GM21737 (cell line): ENCODE measurements at regions not wholly inside any gene's neighbourhood (a gene's known extent, or its start where the extent isn't known, plus 50 kb on each side); places are given as distances from the start of the nearest gene placed in this dataset.
A peak's percentile ranks its signal among the peaks of the same experiment; 100 is the strongest.

Experiments used
- ATAC-seq: cut with Tn5 transposase; IDR thresholded peaks from one replicate; pipeline ENCODE4 v1.9.1; 2021; ENCODE audit warnings: mild to moderate bottlenecking, moderate library complexity; ENCODE audit not compliant: unreplicated experiment

DNA sequence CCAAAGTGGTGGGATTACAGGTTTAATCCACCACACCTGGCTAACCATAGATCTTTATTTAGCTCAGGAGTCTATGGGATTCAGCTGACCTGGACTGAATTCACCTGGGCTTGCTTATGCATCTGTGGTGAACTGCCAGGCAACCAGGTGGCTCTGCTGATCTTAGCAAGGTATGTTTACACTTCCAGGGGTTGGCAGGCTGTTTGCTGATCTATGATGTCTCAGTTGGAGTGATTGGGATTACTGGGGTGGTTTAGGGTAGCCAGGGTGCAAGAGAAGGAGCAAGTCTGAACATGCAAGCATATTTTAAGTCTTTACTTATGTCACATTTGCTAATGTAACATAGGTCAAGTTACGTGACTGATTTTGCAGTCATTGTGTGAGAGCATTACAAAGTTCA, 63.6 kb upstream of the JAK2 start:
- no peak for ATAC-seq

DNA sequence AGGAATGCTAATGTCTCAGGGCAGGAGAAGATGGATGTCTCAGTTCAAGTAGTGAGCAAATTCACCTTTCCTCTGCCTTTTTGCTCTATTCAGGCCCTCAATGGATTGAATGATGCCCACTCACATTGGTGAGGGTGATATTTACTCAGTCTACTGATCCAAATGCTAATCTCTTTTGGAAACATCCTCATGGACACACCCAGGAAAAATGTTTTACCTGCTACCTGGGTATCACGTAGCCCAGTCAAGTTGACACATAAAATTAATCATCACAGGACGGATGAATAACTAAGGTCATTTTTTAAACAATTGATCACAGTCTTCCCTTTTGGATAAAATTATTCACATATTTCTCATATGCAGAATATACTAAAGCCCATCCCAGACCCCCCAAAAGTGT, 63.0 kb upstream of the JAK2 start:
- no peak for ATAC-seq

GRCh38 chr9:4922730-4923129, 62.3 kb upstream of the JAK2 start:
- no peak for ATAC-seq

DNA sequence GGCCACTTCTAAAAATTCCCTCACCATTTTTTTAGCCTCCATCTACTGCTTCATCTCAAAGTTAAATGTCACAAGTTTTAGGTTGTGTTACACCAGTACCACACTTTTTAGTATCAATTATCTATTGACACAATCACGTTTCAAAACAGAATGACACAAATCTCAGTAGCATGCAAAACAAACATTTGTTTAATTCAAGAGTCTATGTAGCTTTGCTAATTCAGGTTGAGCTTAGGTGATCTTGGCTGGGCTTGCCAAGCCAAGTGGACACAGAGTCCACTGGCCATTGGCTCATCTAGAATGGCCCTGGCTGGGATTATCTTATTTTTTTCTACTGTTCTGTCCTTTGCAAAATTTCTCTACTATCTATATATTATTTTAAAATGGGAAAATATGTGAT, 61.9 kb upstream of the JAK2 start:
- no peak for ATAC-seq

DNA sequence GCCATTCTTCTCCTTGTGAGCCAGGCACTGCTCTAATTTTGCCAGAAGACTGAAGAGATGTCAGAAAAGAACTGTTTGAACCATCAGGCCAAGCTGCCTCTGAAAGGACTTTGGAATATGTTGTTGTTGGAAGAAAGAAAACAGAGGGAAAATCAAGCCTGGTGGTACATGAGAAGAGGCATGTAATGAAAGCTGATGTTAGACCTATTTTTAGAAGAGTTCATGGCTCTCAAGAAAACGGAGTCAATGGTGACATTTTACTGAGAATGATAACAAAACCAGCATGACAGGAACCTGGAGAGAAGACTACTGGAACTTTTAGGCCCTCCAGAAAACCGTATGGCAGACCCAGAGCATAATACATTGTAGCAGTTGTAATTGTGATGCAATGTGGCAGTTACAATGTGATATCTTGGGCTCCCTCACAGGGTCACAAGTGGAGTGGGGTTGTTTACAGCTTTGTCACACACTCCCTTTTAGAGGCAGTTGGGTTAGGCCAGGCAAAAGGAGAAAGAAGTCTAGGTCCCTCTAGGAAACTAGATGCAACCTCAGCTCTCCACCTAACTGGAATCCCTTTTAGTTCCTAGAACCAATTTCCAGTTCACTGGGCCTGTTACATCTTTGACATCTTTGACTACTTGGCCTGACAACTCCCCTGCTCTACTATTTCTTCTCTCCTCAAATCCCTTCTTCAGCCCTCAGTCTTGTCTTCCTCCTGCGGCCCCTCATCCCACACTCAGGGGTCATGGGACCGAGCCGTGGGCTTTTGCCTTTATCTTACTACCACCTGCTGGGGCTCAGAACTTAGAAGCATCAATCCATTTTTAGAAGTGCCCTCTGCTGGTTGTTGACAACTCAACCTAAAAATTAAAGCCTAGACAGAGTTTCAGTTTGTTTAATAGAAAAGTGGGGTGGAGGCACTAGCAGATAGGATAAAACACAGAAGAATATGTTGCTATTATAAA, 61.2 kb upstream of the JAK2 start:
- peak; percentile 58 for ATAC-seq

- ATAC-seq: no peak
These were observed 58.8 kb upstream of the JAK2 start for GRCh38 chr9:4926239-4926638.

DNA sequence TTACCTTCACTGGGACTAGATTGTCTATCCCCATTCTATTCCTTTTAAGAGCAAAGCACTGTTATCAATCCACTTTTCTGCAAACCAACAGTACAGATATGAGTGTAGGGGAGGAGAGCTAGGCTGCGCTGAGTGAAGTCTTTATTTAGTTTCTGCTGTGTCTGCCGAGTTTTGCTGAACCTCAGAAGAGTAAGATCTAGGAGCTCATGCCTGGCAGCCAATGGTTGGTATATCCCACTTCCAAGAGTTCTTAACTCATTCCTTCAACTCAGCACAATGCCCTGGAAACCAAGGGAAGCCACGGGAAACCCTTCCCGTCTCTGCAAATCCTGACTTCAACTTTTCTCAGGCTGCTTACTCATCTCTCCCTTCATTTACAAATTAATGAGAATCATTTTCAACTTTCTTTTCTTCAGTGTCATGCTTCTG, 58.0 kb upstream of the JAK2 start:
- ATAC-seq: no peak

GRCh38 chr9:4927701-4928100, 57.4 kb upstream of the JAK2 start:
- ATAC-seq: no peak

DNA sequence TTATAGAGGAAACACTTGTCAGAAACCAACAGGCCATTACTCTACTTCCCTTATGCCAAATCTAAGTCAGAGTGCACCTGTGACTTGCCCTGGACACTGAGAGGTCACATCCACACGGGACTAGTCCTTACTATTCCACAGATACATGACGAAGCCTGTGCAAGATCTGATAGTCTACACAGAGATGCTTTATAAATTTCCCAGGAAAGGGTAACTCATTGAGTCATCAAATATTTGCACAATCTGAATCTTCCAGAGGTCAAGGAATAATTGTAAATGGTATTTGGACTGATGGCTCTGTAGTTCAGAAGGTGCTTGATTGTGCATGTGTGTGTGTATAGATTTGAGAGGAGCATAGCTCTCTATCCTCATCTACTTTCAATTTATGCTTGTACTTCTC, 55.2 kb upstream of the JAK2 start:
- ATAC-seq: no peak

- ATAC-seq: no peak
These were observed 52.4 kb upstream of the JAK2 start for GRCh38 chr9:4932681-4933080.

GRCh38 chr9:4933177-4933576, 51.9 kb upstream of the JAK2 start:
- no peak for ATAC-seq

DNA sequence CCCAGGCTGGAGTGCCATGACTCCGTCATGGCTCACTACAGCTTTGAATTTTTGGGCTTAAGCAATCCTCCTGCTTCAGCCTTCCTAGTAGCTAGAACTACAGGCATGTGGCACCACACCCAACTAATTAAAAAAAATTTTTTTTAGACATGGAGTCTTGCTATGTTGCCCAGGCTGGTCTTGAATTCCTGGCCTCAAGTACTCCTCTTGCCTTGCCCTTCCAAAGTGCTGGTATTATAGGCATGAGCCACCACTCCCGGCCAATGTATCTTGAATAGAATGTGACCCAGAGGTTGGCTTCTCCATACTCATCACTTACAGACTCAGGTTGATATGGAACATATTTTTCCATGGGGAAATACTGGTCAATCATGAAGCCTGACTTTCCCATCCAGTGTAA, 51.2 kb upstream of the JAK2 start:
- no peak for ATAC-seq

DNA sequence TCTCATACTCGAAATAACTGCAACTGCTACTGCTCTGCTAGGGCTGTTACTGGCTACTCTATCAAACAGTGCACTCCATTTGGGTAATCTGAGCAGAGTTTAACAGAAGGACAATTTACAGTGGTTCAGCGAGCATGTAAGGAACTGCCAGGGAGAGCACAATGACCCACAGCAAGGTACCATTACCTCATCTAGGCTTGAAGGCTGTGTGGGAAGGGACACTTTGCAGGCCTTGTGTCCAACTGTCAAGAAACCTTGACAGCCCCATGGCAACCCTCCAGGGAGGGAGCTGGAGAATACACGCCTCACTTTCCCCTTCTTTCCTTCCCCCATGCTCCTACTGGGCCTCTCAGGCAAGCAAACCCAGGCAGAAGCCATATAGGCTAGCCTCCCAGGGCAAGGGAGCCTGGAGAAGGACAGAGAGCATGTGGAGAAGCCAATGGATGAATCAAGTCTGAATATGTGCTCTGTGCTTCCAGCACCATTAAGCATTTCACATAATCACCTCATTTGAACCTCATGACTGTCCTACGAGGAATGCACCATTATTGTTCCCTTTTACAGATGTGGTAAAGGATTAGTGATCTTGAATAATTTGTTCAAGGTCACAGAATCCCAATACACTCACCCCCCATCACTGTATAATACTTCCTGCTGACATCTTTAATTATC, 49.9 kb upstream of the JAK2 start:
- ATAC-seq: no peak
